Fibroblast of skin of scalp (primary cell): ENCODE measurements at regions not wholly inside any gene's neighbourhood (a gene's known extent, or its start where the extent isn't known, plus 50 kb on each side); places are given as distances from the start of the nearest gene placed in this dataset.
A peak's percentile ranks its signal among the peaks of the same experiment; 100 is the strongest.
"Not testable (repeated sequence)": the region's sequence is repeated elsewhere in the genome, so short reads cannot be mapped to it uniquely, and the experiment has no call there.

Experiments used
- DNase-seq: peaks from one replicate; pipeline ENCODE4 v3.0.0-alpha.2; 2013

- DNase-seq: no peak
These were observed 100.7 kb downstream of the SLC16A1 start for GRCh38 chr1:112855152-112855828.

DNA sequence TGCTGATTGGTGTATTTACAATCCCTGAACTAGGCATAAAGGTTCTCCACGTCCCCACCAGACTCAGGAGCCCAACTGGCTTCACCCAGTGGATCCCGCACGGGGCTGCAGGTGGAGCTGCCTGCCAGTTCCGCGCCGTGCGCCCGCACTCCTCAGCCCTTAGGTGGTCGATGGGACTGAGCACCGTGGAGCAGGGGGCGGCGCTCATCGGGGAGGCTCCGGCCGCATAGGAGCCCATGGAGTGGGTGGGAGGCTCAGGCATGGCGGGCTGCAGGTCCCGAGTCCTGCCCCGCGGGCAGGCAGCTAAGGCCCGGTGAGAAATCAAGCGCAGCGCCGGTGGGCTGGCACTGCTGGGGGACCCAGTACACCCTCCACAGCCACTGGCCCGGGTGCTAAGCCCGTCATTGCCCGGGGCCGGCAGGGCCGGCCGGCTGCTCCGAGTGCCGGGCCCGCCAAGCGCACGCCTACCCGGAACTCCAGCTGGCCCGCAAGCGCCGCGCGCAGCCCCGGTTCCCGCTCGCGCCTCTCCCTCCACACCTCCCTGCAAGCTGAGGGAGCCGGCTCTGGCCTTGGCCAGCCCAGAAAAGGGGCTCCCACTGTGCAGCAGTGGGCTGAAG, 101.5 kb downstream of the SLC16A1 start:
- DNase-seq: not testable (repeated sequence)

GRCh38 chr1:112853915-112854314, 102.1 kb downstream of the SLC16A1 start:
- not testable (repeated sequence) for DNase-seq

- no peak for DNase-seq
These were observed 103.1 kb downstream of the SLC16A1 start for GRCh38 chr1:112852934-112853333.

DNA sequence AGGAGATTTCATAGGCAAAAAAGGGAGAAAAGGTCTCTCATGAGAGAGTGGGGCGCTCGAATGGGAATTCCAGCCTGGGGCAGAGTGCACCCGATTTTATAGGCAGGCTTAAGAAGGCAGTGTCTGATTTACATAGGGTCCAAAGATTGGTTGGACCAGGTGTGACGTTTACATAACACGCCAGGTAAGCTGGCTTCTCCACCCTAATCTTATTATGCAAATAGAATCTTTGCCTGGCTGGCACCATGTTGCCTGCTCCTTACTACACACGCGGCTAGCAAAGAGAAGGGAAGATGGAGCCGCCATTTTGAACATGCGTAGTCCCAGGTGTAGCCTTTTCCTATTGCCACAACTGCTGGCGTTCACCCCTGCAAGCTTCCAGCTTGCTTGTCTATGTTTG, 103.7 kb downstream of the SLC16A1 start:
- DNase-seq: no peak

GRCh38 chr1:112850034-112850757, 105.8 kb downstream of the SLC16A1 start:
- no peak for DNase-seq

DNA sequence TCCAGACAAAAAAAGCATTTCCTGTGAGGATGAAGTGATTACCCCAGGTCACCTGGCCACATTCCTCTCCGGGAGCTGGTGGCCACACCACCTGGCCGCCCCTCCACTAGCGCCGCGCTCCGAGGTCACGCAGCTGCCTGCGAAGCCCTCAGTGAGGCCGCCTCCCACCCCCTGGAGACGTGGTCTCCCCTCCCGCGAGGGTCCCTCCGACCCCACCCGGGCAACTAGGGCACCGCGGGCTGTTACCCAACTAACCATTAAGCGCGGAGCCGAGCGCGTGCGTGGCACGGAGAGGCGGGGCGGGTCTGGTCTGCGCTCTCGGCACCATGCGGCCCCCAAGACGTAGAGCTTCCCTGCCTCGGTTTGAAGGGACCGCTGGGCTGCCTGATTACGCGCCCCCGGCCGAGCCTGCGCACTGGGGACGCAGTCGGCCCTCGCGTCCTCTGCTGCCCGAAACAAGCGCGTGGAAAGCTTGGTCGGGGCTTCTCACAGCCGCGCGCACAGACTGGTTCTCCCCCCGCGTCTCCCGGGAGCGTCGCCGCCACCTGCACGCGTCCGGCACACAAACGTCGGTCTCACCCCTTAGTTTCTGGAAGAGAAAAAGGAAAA, 106.5 kb downstream of the SLC16A1 start:
- DNase-seq: peak; percentile 30

- DNase-seq: no peak
These were observed 114.2 kb downstream of the SLC16A1 start for GRCh38 chr1:112841825-112842224.

DNA sequence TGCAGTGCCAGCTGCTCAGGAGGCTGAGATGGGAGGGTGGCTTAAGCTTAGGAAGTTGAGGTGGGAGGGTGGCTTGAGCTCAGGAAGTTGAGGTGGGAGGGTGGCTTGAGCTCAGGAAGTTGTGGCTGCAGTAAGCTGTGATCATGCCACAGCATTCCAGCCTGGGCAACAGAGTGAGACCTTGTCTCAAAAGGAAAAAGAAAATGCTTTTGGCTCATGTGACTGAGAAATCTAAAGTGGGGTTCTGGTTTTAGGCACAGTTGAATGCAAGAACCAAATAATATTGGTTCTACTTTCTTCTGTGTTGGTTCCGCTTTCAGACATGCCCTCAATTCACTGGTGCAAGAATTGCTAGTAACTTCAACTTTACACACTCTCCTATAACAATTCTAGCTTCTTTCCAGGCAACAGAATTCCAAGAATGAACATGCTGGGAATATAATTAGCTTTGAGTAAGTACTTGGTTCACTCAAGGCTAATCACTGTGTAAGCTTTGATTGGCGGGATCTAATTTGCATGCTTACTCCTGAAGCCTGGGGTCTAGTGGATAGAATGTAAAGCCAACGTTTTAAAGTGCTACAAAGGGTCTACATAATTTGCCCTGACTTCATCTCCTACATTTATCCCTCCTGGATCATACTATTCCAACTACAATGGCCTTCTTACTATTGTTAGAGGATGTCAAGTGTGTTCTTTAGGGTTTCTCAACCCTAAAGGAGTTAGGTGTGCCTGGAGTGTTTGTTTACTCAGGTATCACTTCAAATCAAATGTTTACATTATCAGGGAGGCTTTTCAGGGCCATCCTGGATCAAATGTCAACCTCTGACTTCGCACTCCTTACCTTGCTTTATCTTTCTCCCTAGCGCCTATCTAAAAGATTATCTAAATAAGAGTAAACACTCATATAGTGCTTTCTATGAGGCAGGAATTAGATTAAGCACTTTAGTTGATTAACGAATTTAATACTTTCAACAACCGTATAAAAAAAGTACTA, 115.1 kb downstream of the SLC16A1 start:
- DNase-seq: no peak

DNA sequence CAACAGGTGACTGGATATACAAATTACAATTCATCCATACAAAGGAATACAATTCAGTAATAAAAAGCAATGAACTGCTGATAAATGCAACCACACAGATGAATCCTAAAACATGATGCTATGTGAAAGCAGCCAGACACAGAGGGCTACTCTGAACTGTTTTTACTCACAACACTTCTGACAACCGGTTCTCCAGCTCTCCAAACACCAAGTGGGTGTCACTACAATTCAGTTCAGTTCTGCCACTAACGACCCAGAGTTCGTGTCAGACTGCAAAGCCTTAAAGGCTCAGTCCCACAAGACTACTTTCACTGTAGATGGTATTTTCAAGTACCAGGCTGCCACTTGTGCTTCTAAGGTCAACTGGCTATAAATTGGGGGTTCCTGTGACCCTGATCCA, 119.4 kb downstream of the SLC16A1 start:
- DNase-seq: no peak

- no peak for DNase-seq
These were observed 118.7 kb upstream of the PPM1J start for GRCh38 chr1:112833806-112834205.

- DNase-seq: not testable (repeated sequence)
These were observed 117.1 kb upstream of the PPM1J start for GRCh38 chr1:112832259-112832658.

GRCh38 chr1:112829691-112830090, 114.6 kb upstream of the PPM1J start:
- not testable (repeated sequence) for DNase-seq

DNA sequence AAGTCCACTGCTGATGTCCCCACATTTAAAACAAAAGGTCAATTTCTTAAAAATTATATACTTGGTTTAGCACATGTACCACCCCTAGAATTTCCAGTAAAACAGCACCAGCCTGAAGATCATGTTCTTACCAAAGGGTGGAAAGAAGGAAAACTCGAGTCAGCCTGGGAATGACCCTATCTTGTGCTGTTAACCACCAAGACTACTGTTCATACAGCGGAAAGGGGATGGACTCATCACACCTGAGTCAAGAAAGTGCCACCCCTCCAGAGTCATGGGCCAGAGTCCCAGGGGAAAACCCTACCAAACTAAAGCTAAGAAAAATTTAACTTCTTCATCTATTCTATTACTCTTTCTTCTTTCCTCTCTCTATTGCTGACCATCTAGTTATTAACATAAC, 113.6 kb upstream of the PPM1J start:
- no peak for DNase-seq

DNA sequence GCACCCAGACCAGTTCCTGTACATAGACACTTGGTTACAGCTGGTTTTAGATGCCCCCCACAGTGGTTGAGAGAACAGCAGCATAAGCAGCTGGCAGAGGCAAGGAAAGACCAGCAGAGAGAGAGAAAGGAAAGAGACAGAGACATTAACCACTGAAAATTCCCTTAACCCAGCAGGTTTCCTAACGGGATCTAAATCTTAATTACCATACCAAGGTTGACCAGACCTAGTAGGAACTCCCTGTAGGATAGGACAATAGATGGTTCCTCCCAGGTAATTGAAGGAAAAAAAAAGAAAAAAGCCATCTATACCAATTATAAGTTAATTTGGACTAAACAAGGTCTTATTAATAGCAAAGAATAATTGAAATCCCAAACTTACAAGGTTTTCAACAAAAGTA, 112.3 kb upstream of the PPM1J start:
- not testable (repeated sequence) for DNase-seq

DNA sequence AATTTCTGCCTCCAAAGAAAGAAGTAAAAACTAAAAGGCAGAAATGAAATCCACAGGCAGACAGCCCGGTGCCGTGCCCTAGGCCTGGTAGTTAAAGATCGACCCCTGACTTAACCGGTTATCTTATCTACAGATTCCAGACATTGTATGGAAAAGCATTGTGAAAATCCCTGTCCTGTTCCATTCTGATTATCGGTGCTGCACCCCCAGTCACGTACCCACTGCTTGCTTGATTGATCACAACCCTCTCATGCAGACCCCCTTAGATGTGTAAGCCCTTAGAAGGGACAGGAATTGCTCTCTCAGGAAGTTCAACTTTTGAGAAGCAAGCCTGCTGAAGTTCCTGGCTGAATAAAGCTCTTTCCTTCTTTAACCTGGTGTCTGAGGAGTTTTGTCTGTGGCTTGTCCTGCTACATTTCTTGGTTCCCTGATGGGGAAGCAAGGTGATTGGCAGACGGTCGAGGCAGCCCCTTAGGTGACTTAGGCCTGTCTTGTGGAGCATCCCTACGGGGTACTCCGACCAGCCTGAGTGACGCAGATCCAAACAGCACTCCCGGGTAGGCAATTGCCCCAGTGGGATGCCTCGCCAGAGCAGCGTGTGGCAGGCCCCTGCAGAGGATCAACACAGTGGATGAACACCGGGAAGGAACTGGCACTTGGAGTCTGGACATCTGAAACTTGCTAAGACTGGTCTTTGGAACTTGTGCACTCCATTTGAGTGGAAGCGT, 111.2 kb upstream of the PPM1J start:
- DNase-seq: no peak

DNA sequence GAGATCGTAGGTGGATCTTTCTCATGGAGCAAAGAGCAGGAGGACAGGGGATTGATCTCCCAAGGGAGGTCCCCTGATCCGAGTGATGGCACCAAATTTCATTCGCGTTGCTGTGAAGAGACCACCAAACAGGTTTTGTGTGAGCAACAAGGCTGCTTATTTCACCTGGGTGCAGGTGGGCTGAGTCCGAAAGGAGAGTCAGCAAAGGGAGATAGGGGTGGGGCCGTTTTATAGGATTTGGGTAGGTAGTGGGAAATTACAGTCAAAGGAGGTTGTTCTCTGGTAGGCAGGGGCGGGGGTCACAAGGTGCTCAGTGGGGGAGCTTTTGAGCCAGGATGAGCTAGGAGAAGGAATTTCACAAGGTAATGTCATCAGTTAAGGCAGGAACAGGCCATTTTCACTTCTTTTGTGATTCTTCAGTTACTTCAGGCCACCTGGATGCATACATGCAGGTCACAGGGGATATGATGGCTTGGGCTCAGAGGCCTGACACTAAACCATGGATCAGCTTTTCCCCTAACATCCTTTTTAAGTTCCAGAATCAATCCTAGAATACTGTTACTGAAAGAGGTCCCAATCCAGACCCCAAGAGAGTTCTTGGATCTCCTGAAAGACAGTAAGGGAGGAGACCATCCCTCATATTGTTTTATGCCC, 110.6 kb upstream of the PPM1J start:
- not testable (repeated sequence) for DNase-seq

DNA sequence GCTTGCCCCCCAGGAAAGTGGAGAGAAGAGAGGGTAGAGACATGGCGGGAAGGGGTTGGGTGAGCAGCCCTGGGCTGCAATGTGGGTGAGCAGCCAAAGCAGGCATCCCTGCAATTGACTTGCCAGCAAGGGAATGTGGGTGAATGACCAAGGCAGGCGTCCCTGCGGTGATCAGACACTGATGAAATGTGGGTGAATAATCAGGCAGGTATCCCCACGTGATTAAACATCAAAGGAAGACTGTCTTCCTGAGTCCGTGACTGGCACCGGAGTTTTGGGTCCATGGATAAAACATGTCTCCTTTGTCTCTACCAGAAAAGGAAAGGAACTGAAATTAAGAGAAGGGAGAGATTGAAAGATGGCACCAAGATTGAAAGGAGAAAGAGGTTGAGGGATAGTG, 109.9 kb upstream of the PPM1J start:
- not testable (repeated sequence) for DNase-seq

DNA sequence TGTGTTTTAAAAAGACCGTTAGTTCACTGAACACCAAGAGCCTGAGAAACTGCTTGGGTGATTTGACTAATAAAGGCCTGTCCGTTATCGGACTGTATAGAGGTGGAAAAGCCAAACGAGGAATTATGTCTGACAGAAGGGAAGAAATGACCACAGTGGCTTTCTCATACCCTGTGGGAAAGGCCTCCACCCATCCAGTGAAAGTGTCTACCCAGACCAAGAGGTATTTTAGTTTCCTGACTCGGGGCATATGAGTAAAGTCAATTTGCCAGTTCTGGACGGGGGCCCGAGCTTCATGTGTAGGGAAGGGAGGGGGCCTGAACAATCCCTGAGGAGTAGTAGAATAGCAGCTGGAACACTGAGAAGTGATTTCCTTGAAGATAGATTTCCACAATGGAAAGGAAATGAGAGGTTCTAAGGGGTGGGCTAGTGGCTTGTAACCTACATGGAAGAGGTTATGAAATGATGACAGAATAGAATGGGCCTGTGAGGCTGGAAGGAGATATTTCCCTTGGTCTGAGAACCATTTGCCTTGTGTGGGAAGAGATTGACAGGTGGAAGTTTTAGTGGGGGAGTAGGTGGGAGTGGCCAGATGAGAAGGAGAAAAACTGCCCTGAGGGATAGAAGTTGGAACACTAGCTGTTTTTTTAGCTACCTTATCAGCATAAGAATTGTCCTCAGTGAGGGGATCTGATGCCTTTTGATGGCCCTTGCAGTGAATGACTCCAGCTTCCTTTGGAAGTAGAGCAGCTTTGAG, 106.4 kb upstream of the PPM1J start:
- DNase-seq: not testable (repeated sequence)
